K562 (cell line): ENCODE measurements at regions not wholly inside any gene's neighbourhood (a gene's known extent, or its start where the extent isn't known, plus 50 kb on each side); places are given as distances from the start of the nearest gene placed in this dataset.

Experiments used
- EGR1 ChIP-seq: fragments of 450-650 bp; conservative IDR thresholded peaks from 2 replicates; pipeline ENCODE4 v1.6.1; 2017; ENCODE audit warnings: mild to moderate bottlenecking
- FIP1L1 ChIP-seq: fragments of 200-400 bp; formaldehyde crosslinking; IDR thresholded peaks from 2 replicates; pipeline ENCODE4 v1.6.1; 2018; ENCODE audit warnings: mild to moderate bottlenecking, low read depth, low read length; ENCODE audit not compliant: poor library complexity, severe bottlenecking
- LEF1 ChIP-seq: fragments of 450-650 bp; IDR thresholded peaks from 2 replicates; pipeline ENCODE4 v1.6.1; 2016; ENCODE audit warnings: mild to moderate bottlenecking
- MAFK ChIP-seq: IDR thresholded peaks from 2 replicates; pipeline ENCODE4 v1.6.1; 2011; ENCODE audit warnings: low read length, improper control_type of control experiment
- MBD2 ChIP-seq: sonication (generic); IDR thresholded peaks from 2 replicates; pipeline ENCODE4 v1.6.1; 2016; ENCODE audit warnings: low read depth, borderline replicate concordance
- NCOA1 ChIP-seq: fragments of 450-650 bp; IDR thresholded peaks from 2 replicates; pipeline ENCODE4 v1.6.1; 2016; ENCODE audit warnings: low read depth
- PML ChIP-seq: IDR thresholded peaks from 2 replicates; pipeline ENCODE4 v1.6.1; 2012; ENCODE audit warnings: low read length, inconsistent platforms
- RCOR1 ChIP-seq, 2 experiments: IDR thresholded peaks; 2 replicates each; pipeline ENCODE4 v1.6.1; 2012; ENCODE audit warnings: low read depth in 2 of 2, low read length in 2 of 2, borderline replicate concordance in 1 of 2, improper control_type of control experiment in 1 of 2
- RFX1 ChIP-seq: fragments of 450-650 bp; IDR thresholded peaks from 2 replicates; pipeline ENCODE4 v1.6.1; 2016; ENCODE audit warnings: mild to moderate bottlenecking, moderate library complexity
- SNAPC5 ChIP-seq: fragments of 250-450 bp; sonication (Bioruptor Pico); IDR thresholded peaks from 2 replicates; pipeline ENCODE4 v1.8.0; 2021; ENCODE audit warnings: moderate library complexity, mild to moderate bottlenecking, inconsistent platforms
- SPI1 ChIP-seq: IDR thresholded peaks from 2 replicates; pipeline ENCODE4 v1.6.1; 2011; ENCODE audit warnings: low read depth, low read length, control low read depth, borderline replicate concordance
- TFAM ChIP-seq: fragments of 250-450 bp; sonication (Bioruptor Pico); conservative IDR thresholded peaks from 2 replicates; pipeline ENCODE4 v1.5.0; 2021; ENCODE audit warnings: mild to moderate bottlenecking, moderate library complexity
- TRIM25 ChIP-seq: fragments of 450-650 bp; IDR thresholded peaks from 2 replicates; pipeline ENCODE4 v1.7.0; 2016; ENCODE audit warnings: borderline replicate concordance
- ZBTB43 ChIP-seq: sonication (generic); formaldehyde crosslinking; IDR thresholded peaks from 2 replicates; pipeline ENCODE4 v1.8.0; 2023; ENCODE audit warnings: mild to moderate bottlenecking, missing genetic modification reagents
- ZNF217 ChIP-seq: sonication (generic); formaldehyde crosslinking; IDR thresholded peaks from 2 replicates; pipeline ENCODE4 v1.8.0; 2022; ENCODE audit warnings: mild to moderate bottlenecking, missing genetic modification reagents
- TF ChIP-seq, protein P1 (sequence below): fragments of 450-650 bp; IDR thresholded peaks from one replicate; pipeline ENCODE4 v1.6.1; 2018; ENCODE audit warnings: mild to moderate bottlenecking, moderate library complexity; ENCODE audit not compliant: partially characterized antibody
- TF ChIP-seq, protein P2 (sequence below), 2 experiments: fragments of 450-650 bp; formaldehyde crosslinking in 1 of 2; IDR thresholded peaks; 2 replicates each; pipeline versions ENCODE4 v1.4.0 to v1.6.1; 2014 to 2020; ENCODE audit warnings: mild to moderate bottlenecking in 2 of 2, borderline replicate concordance in 1 of 2, low read depth in 1 of 2

GRCh38 chr5:8057769-8058168 is 188.8 kb downstream of the MTRR start (continued):
- TF ChIP-seq ZBTB43 (CRISPR knock-in tag) (no peak), ZNF217 (CRISPR knock-in tag) (no peak), FIP1L1 (no peak), PML (peak; percentile 44; the same call in 1 of the 2 replicates), TRIM25 (no peak), RCOR1 (IDR thresholded peaks at IDR 0.05; ENCODE audit: borderline replicate concordance in 1 of 2, low read depth in 2 of 2, low read length in 2 of 2) (peak in 1 of 2 experiments; percentile 95; a peak in 3 of 4 replicates), TFAM (CRISPR knock-in tag) (no peak), EGR1 (no peak), NCOA1 (peak; percentile 24; the same call in 1 of the 2 replicates), LEF1 (0 out of 2 replicates have a peak, but pooled peaks have one; percentile 27), MBD2 (no peak), MAFK (peak; percentile 92), SPI1 (no peak), RFX1 (no peak), SNAPC5 (CRISPR knock-in tag) (no peak)
- TF ChIP-seq, protein P1, sequence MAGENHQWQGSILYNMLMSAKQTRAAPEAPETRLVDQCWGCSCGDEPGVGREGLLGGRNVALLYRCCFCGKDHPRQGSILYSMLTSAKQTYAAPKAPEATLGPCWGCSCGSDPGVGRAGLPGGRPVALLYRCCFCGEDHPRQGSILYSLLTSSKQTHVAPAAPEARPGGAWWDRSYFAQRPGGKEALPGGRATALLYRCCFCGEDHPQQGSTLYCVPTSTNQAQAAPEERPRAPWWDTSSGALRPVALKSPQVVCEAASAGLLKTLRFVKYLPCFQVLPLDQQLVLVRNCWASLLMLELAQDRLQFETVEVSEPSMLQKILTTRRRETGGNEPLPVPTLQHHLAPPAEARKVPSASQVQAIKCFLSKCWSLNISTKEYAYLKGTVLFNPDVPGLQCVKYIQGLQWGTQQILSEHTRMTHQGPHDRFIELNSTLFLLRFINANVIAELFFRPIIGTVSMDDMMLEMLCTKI = no peak
- TF ChIP-seq, protein P2, sequence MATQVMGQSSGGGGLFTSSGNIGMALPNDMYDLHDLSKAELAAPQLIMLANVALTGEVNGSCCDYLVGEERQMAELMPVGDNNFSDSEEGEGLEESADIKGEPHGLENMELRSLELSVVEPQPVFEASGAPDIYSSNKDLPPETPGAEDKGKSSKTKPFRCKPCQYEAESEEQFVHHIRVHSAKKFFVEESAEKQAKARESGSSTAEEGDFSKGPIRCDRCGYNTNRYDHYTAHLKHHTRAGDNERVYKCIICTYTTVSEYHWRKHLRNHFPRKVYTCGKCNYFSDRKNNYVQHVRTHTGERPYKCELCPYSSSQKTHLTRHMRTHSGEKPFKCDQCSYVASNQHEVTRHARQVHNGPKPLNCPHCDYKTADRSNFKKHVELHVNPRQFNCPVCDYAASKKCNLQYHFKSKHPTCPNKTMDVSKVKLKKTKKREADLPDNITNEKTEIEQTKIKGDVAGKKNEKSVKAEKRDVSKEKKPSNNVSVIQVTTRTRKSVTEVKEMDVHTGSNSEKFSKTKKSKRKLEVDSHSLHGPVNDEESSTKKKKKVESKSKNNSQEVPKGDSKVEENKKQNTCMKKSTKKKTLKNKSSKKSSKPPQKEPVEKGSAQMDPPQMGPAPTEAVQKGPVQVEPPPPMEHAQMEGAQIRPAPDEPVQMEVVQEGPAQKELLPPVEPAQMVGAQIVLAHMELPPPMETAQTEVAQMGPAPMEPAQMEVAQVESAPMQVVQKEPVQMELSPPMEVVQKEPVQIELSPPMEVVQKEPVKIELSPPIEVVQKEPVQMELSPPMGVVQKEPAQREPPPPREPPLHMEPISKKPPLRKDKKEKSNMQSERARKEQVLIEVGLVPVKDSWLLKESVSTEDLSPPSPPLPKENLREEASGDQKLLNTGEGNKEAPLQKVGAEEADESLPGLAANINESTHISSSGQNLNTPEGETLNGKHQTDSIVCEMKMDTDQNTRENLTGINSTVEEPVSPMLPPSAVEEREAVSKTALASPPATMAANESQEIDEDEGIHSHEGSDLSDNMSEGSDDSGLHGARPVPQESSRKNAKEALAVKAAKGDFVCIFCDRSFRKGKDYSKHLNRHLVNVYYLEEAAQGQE (IDR thresholded peaks at IDR 0.05; ENCODE audit: borderline replicate concordance) = no peak
- TF ChIP-seq, protein P2 (CRISPR knock-in tag; IDR thresholded peaks at IDR 0.05; ENCODE audit: low read depth) = no peak
